Mesenchymal stem cell (in vitro differentiated cells and primary cell): ENCODE measurements at regions not wholly inside any gene's neighbourhood (a gene's known extent, or its start where the extent isn't known, plus 50 kb on each side); places are given as distances from the start of the nearest gene placed in this dataset.

Experiments used
- DNase-seq: peaks from one replicate; pipeline ENCODE4 v3.0.0-alpha.2; 2013
- H2AFZ ChIP-seq: one replicate; pipeline ENCODE4 v1.6.1; 2013; ENCODE audit warnings: low read depth, mild to moderate bottlenecking, control low read depth, inconsistent platforms, low read length, moderate library complexity
- H2AK5ac ChIP-seq: 2 replicates; pipeline ENCODE4 v1.6.1; 2013; ENCODE audit warnings: low read length, moderate library complexity, mild to moderate bottlenecking, inconsistent platforms; ENCODE audit not compliant: severe bottlenecking
- H2BK120ac ChIP-seq: one replicate; pipeline ENCODE4 v1.6.1; 2013; ENCODE audit warnings: low read depth, mild to moderate bottlenecking, inconsistent platforms, low read length, moderate library complexity
- H2BK12ac ChIP-seq, 2 experiments: one replicate each; pipeline ENCODE4 v1.6.1; 2013; ENCODE audit warnings: inconsistent platforms in 2 of 2, low read length in 2 of 2, mild to moderate bottlenecking in 2 of 2, moderate library complexity in 2 of 2, control low read depth in 1 of 2
- H2BK15ac ChIP-seq: one replicate; pipeline ENCODE4 v1.6.1; 2013; ENCODE audit warnings: mild to moderate bottlenecking, low read depth, inconsistent platforms; ENCODE audit not compliant: poor library complexity, severe bottlenecking
- H2BK5ac ChIP-seq: 2 replicates; pipeline ENCODE4 v1.6.1; 2013; ENCODE audit warnings: low read depth, mild to moderate bottlenecking, low read length, control low read depth, inconsistent platforms; ENCODE audit not compliant: poor library complexity, severe bottlenecking
- H3K14ac ChIP-seq, 2 experiments: one replicate each; pipeline ENCODE4 v1.6.1; 2013; ENCODE audit warnings: inconsistent platforms in 2 of 2, low read length in 2 of 2, control low read depth in 1 of 2, mild to moderate bottlenecking in 1 of 2, moderate library complexity in 1 of 2
- H3K18ac ChIP-seq, 2 experiments: one replicate each; pipeline ENCODE4 v1.6.1; 2013; ENCODE audit warnings: inconsistent platforms in 2 of 2, low read length in 2 of 2, control low read depth in 1 of 2, low read depth in 1 of 2, mild to moderate bottlenecking in 1 of 2
- H3K23ac ChIP-seq, 2 experiments: one replicate each; pipeline ENCODE4 v1.6.1; 2013; ENCODE audit warnings: inconsistent platforms in 2 of 2, low read length in 2 of 2, mild to moderate bottlenecking in 2 of 2, moderate library complexity in 2 of 2, control low read depth in 1 of 2
- H3K27ac ChIP-seq: 2 replicates; pipeline ENCODE4 v1.5.1; 2013; ENCODE audit warnings: mild to moderate bottlenecking, moderate library complexity, low read length, control low read depth, inconsistent platforms; ENCODE audit not compliant: poor library complexity, severe bottlenecking
- H3K27me3 ChIP-seq, 2 experiments: 2 replicates each; pipeline versions ENCODE4 v1.6.1 to v1.7.0; 2013; ENCODE audit warnings: low read length in 2 of 2, mild to moderate bottlenecking in 2 of 2, moderate library complexity in 2 of 2, control low read depth in 1 of 2, inconsistent platforms in 1 of 2; ENCODE audit not compliant: control insufficient read depth in 1 of 2, insufficient read depth in 1 of 2
- H3K36me3 ChIP-seq, 2 experiments: 2 replicates each; pipeline versions ENCODE4 v1.6.1 to v1.7.0; 2013; ENCODE audit warnings: low read length in 2 of 2, control low read depth in 1 of 2, inconsistent platforms in 1 of 2, low read depth in 1 of 2, mild to moderate bottlenecking in 1 of 2; ENCODE audit not compliant: insufficient read depth in 2 of 2, control insufficient read depth in 1 of 2
- H3K4ac ChIP-seq, 2 experiments: one replicate each; pipeline ENCODE4 v1.6.1; 2013; ENCODE audit warnings: inconsistent platforms in 2 of 2, low read length in 2 of 2, mild to moderate bottlenecking in 2 of 2, moderate library complexity in 2 of 2, control low read depth in 1 of 2, low read depth in 1 of 2
- H3K4me1 ChIP-seq: 2 replicates; pipeline ENCODE4 v1.6.1; 2013; ENCODE audit warnings: low read depth, low read length, control low read depth; ENCODE audit not compliant: control insufficient read depth, insufficient read depth
- H3K4me2 ChIP-seq: 2 replicates; pipeline ENCODE4 v1.6.1; 2013; ENCODE audit warnings: low read length, mild to moderate bottlenecking, inconsistent platforms; ENCODE audit not compliant: poor library complexity, severe bottlenecking
- H3K4me3 ChIP-seq, 2 experiments: 2 replicates each; pipeline versions ENCODE4 v1.5.1 to v1.7.0; 2013; ENCODE audit warnings: low read length in 2 of 2, mild to moderate bottlenecking in 2 of 2, control low read depth in 1 of 2, low read depth in 1 of 2; ENCODE audit not compliant: insufficient read depth in 1 of 2
- H3K79me1 ChIP-seq: replicated peaks from 2 replicates; pipeline ENCODE4 v1.6.1; 2013; ENCODE audit warnings: mild to moderate bottlenecking, control low read depth, low read length, inconsistent platforms; ENCODE audit not compliant: poor library complexity, severe bottlenecking
- H3K9ac ChIP-seq: 2 replicates; pipeline ENCODE4 v1.7.0; 2013; ENCODE audit warnings: mild to moderate bottlenecking, low read length, moderate library complexity
- H3K9me3 ChIP-seq: 2 replicates; pipeline ENCODE4 v1.7.0; 2013; ENCODE audit warnings: mild to moderate bottlenecking, low read length; ENCODE audit not compliant: control insufficient read depth
- H4K8ac ChIP-seq: one replicate; pipeline ENCODE4 v1.6.1; 2013; ENCODE audit warnings: inconsistent platforms, mild to moderate bottlenecking, low read length, moderate library complexity
- H4K91ac ChIP-seq: one replicate; pipeline ENCODE4 v1.6.1; 2013; ENCODE audit warnings: mild to moderate bottlenecking, low read length, inconsistent platforms
- WGBS: methylation state at CpG from one replicate; pipeline ENCODE4 v1.1.7; 2013; ENCODE audit warnings: mixed read lengths; 5-methylcytosine and 5-hydroxymethylcytosine counted together

DNA sequence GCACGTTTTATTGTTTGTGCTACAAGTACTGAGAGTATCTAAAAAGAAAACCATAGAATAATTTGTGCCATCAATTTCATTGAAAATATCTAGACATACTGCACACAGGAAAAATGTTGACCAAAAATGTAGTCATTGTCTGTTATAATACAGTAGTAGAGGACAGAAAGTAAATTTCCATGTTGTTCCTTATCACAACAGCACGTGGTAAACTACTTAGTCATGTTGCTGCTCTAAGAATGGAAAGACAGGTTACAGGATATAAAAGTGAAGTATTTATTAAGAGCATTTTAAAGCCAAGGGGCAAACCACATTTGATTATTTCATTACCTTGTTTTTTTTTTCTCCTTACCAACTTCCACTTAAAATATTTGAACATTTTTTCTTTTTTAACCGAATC is 89.0 kb upstream of the CEP85L start:
- no peaks in the 10 kb centered on the region for H3K4me1 ChIP-seq
- H3K4me2 ChIP-seq = no peak overlapping the region
- no peak overlapping the region for H3K27ac ChIP-seq
- H3K9me3 ChIP-seq = no peaks in the 10 kb centered on the region
- 94% methylated on average over 1 of the region's 3 CpGs for WGBS
- H2AFZ ChIP-seq = no peak overlapping the region
- H2AK5ac ChIP-seq = no peak overlapping the region
- no peak overlapping the region for H3K23ac ChIP-seq
- H3K18ac ChIP-seq = no peak overlapping the region
- no peak overlapping the region for H2BK5ac ChIP-seq
- H3K4me3 ChIP-seq = no peak overlapping the region
- no peak overlapping the region for H4K8ac ChIP-seq
- no peaks in the 10 kb centered on the region for H3K79me1 ChIP-seq
- no peak overlapping the region for H2BK12ac ChIP-seq
- no peak overlapping the region for H3K9ac ChIP-seq
- no peak overlapping the region for H2BK15ac ChIP-seq
- no peak overlapping the region for H4K91ac ChIP-seq
- no peak overlapping the region for H2BK120ac ChIP-seq
- H3K27me3 ChIP-seq = peaks cover 8% of the 10 kb centered on the region in 2 experiments
- no peak overlapping the region for H3K14ac ChIP-seq
- no peak overlapping the region for H3K4ac ChIP-seq
- DNase-seq = peak; percentile 28
- H3K36me3 ChIP-seq = no peaks in the 10 kb centered on the region

DNA sequence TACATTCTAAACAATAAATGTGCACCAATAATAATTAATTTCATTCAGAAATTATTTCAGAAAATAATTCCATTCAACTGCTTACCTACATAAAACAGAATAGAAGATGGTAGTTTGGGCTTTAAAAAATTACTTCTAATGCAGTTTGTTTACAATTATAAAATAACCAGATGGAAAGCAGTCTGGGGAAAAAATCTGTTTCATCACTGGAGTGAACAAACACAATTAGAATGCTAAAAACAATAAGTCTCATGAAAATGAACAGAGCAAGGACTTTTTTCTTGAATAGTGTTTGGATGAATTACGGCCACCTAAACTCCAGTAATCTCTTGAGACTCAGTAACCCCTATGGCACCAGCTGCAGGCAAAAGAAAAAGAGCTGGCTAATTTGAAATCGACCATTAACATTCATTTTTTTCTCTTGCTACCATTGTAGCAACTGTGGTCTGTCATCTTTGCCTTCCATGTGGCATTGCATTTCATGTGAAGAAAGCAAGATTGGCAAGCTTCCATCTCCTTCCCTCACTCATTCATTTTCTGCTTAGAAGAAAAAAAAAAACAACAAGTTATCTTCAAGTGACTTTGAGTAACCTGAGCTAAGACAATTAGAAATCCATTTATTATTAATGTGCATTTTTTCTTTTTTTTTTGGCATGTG is 88.4 kb upstream of the CEP85L start:
- Histone ChIP-seq H3K4me2 (no peak overlapping the region), H3K9ac (no peak overlapping the region), H3K79me1 (no peaks in the 10 kb centered on the region), H4K8ac (no peak overlapping the region), H3K14ac (no peak overlapping the region), H3K4me3 (no peak overlapping the region), H3K4me1 (no peaks in the 10 kb centered on the region), H2BK15ac (no peak overlapping the region), H3K23ac (no peak overlapping the region), H3K9me3 (no peaks in the 10 kb centered on the region), H2BK12ac (no peak overlapping the region), H3K4ac (no peak overlapping the region), H2AFZ (no peak overlapping the region), H3K27ac (no peak overlapping the region), H3K18ac (no peak overlapping the region), H2AK5ac (no peak overlapping the region), H3K36me3 (no peaks in the 10 kb centered on the region), H2BK120ac (no peak overlapping the region), H3K27me3 (peaks cover 8% of the 10 kb centered on the region in 2 experiments), H2BK5ac (no peak overlapping the region), H4K91ac (no peak overlapping the region)
- WGBS = 100% methylated on average over 2 of the region's 2 CpGs
- no peak for DNase-seq

DNA sequence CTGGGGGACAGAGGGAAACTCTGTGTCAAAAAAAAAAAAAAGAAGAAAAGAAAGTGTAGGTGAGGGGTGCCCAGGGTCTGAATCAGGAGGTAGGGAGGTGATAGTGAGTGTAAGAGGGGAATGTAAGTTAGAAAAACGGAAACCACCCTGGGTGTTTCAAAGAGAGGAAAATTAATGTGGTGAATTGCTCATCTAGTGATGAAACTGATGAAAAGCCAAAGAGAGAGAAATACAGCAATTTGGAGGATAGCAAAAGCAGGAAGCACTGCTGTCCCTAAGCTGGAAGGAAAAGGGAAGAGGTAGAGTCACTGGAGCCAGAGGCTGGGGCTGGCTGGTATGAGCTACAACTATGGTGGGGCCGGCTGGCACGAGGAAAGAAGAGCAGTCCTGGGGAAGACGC is 85.0 kb upstream of the CEP85L start:
- no peaks in the 10 kb centered on the region for H3K36me3 ChIP-seq
- H3K23ac ChIP-seq = no peak overlapping the region
- no peak overlapping the region for H2BK5ac ChIP-seq
- no peak overlapping the region for H2BK120ac ChIP-seq
- 91% methylated on average over 4 of the region's 4 CpGs for WGBS
- no peak overlapping the region for H2BK12ac ChIP-seq
- no peak overlapping the region for H3K9ac ChIP-seq
- H3K14ac ChIP-seq = no peak overlapping the region
- no peaks in the 10 kb centered on the region for H3K4me1 ChIP-seq
- H3K18ac ChIP-seq = no peak overlapping the region
- H3K4me3 ChIP-seq = no peak overlapping the region
- H4K91ac ChIP-seq = no peak overlapping the region
- H2AK5ac ChIP-seq = no peak overlapping the region
- peaks cover 8% of the 10 kb centered on the region in 2 experiments for H3K27me3 ChIP-seq
- H4K8ac ChIP-seq = no peak overlapping the region
- H2BK15ac ChIP-seq = no peak overlapping the region
- H2AFZ ChIP-seq = no peak overlapping the region
- no peak for DNase-seq
- H3K4ac ChIP-seq = no peak overlapping the region
- H3K27ac ChIP-seq = no peak overlapping the region
- no peaks in the 10 kb centered on the region for H3K9me3 ChIP-seq
- no peak overlapping the region for H3K4me2 ChIP-seq
- no peaks in the 10 kb centered on the region for H3K79me1 ChIP-seq

DNA sequence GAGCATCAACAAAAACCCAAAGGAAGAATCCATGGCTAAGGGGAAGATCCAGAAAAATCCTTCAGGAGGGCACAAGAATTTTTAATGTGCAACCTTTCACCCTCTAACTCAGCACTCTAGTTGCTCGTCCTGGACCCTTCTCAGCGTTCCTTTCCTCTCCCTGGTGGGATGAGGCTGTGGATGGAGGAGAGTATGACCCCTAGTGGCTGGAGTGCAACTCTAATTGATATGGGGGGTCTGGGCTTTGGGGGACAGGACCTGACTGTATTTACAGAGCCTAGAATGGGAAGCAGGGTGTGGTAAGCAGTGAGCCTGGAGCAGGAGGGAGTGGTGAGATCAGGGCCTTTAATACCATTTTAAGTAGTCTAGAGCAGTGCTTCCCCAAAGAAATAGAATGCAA is 83.9 kb upstream of the CEP85L start:
- WGBS = 46% methylated on average over 2 of the region's 2 CpGs
- Histone ChIP-seq H4K8ac (no peak overlapping the region), H2AFZ (no peak overlapping the region), H3K9me3 (no peaks in the 10 kb centered on the region), H2BK15ac (no peak overlapping the region), H3K4me2 (no peak overlapping the region), H2BK12ac (no peak overlapping the region), H4K91ac (no peak overlapping the region), H3K23ac (no peak overlapping the region), H3K18ac (no peak overlapping the region), H2BK5ac (no peak overlapping the region), H3K14ac (no peak overlapping the region), H3K27ac (no peak overlapping the region), H3K9ac (no peak overlapping the region), H3K27me3 (peaks cover 8% of the 10 kb centered on the region in 2 experiments), H3K4me3 (no peak overlapping the region), H3K79me1 (no peaks in the 10 kb centered on the region), H3K4ac (no peak overlapping the region), H3K4me1 (no peaks in the 10 kb centered on the region), H2AK5ac (no peak overlapping the region), H2BK120ac (no peak overlapping the region), H3K36me3 (no peaks in the 10 kb centered on the region)
- no peak for DNase-seq
